Small intestine (tissue), 7 donors: ENCODE measurements at regions not wholly inside any gene's neighbourhood (a gene's known extent, or its start where the extent isn't known, plus 50 kb on each side); places are given as distances from the start of the nearest gene placed in this dataset.

Source experiments
- DNase-seq, 2 donors: peaks; one replicate each; pipeline versions ENCODE4 v3.0.0 to v3.0.0-alpha.2; 2013
- FAIRE-seq: peaks from 2 replicates; lab custom pipeline; 2012; peaks lifted over from hg19 to GRCh38; lab: Jason Lieb, UNC
- H3K27ac ChIP-seq, 3 donors: one replicate each; pipeline ENCODE4 v1.5.1; 2013; ENCODE audit warnings: low read length in 2 of 3, mild to moderate bottlenecking in 2 of 3, control low read depth in 1 of 3, inconsistent platforms in 1 of 3, low read depth in 1 of 3, moderate library complexity in 1 of 3
- H3K27me3 ChIP-seq, 3 donors: one replicate each; pipeline ENCODE4 v1.6.1; 2013; ENCODE audit warnings: low read length in 3 of 3, inconsistent platforms in 1 of 3; ENCODE audit not compliant: control insufficient read depth in 3 of 3, insufficient read depth in 3 of 3
- H3K36me3 ChIP-seq, 3 donors: one replicate each; pipeline ENCODE4 v1.6.1; 2013; ENCODE audit warnings: low read length in 3 of 3, inconsistent platforms in 1 of 3, low read depth in 1 of 3, mild to moderate bottlenecking in 1 of 3, moderate library complexity in 1 of 3; ENCODE audit not compliant: control insufficient read depth in 3 of 3, insufficient read depth in 2 of 3
- H3K4me1 ChIP-seq, 3 donors: one replicate each; pipeline ENCODE4 v1.6.1; 2013; ENCODE audit warnings: low read length in 2 of 3, inconsistent platforms in 1 of 3, low read depth in 1 of 3, mild to moderate bottlenecking in 1 of 3, moderate library complexity in 1 of 3; ENCODE audit not compliant: control insufficient read depth in 3 of 3, insufficient read depth in 2 of 3
- H3K4me3 ChIP-seq, 3 donors: one replicate each; pipeline ENCODE4 v1.5.1; 2013; ENCODE audit warnings: low read length in 3 of 3, control low read depth in 1 of 3, inconsistent platforms in 1 of 3, low read depth in 1 of 3, mild to moderate bottlenecking in 1 of 3, moderate library complexity in 1 of 3
- H3K9me3 ChIP-seq, 2 donors: one replicate each; pipeline ENCODE4 v1.6.1; 2013; ENCODE audit warnings: low read depth in 1 of 2, low read length in 1 of 2; ENCODE audit not compliant: control insufficient read depth in 2 of 2, insufficient read depth in 1 of 2
- WGBS, 3 donors: extraction: QIAGEN DNeasy Blood & Tissue Kit; methylation state at CpG; one replicate each; pipeline ENCODE4 v1.1.7; 2013; 5-methylcytosine and 5-hydroxymethylcytosine counted together
- donor health status: healthy with polysubstance abuse.
- donor health status: control.
- donor health status: control.
- donor health status: Bipolar disorder and iron deficiency.
- donor health status: healthy.

- Histone ChIP-seq H3K9me3 (no peaks in the 10 kb centered on the region), H3K4me1 (no peaks in the 10 kb centered on the region), H3K4me3 (no peak overlapping the region), H3K36me3 (no peaks in the 10 kb centered on the region), H3K27ac (no peak overlapping the region), H3K27me3 (no peaks in the 10 kb centered on the region)
- no peak for DNase-seq
- 54 to 69% (median 59%) methylated on average over 4 of the region's 4 CpGs for WGBS, 3 donors
- FAIRE-seq = no peak
Measured at GRCh38 chr6:81997090-81997926, 244.8 kb upstream of the TENT5A start.

GRCh38 chr6:81996414-81996813 is 243.9 kb upstream of the TENT5A start:
- no peaks in the 10 kb centered on the region for H3K27me3 ChIP-seq
- FAIRE-seq = no peak
- 91 to 93% (median 92%) methylated on average over 4 of the region's 4 CpGs for WGBS, 3 donors
- no peaks in the 10 kb centered on the region for H3K9me3 ChIP-seq
- no peak overlapping the region for H3K27ac ChIP-seq
- H3K4me3 ChIP-seq = no peak overlapping the region
- H3K4me1 ChIP-seq = no peaks in the 10 kb centered on the region
- no peak for DNase-seq
- no peaks in the 10 kb centered on the region for H3K36me3 ChIP-seq

GRCh38 chr6:81995548-81996289 is 243.2 kb upstream of the TENT5A start:
- no peaks in the 10 kb centered on the region for H3K4me1 ChIP-seq
- no peak overlapping the region for H3K27ac ChIP-seq
- no peaks in the 10 kb centered on the region for H3K9me3 ChIP-seq
- H3K4me3 ChIP-seq = no peak overlapping the region
- H3K27me3 ChIP-seq = no peaks in the 10 kb centered on the region
- 51 to 62% (median 52%) methylated on average over 1 of the region's 1 CpG for WGBS, 3 donors
- FAIRE-seq (no peak), DNase-seq (no peak)
- no peaks in the 10 kb centered on the region for H3K36me3 ChIP-seq

- FAIRE-seq = no peak
- no peaks in the 10 kb centered on the region for H3K36me3 ChIP-seq
- no peak for DNase-seq
- H3K4me3 ChIP-seq = no peak overlapping the region
- H3K27ac ChIP-seq = no peak overlapping the region
- no peaks in the 10 kb centered on the region for H3K27me3 ChIP-seq
- no peaks in the 10 kb centered on the region for H3K4me1 ChIP-seq
- 88 to 93% (median 91%) methylated on average over 3 of the region's 3 CpGs for WGBS, 3 donors
- H3K9me3 ChIP-seq = no peaks in the 10 kb centered on the region
Measured at GRCh38 chr6:81988871-81989270, 236.4 kb upstream of the TENT5A start.

GRCh38 chr6:81988446-81988845 is 236.0 kb upstream of the TENT5A start:
- H3K4me1 ChIP-seq = no peaks in the 10 kb centered on the region
- no peak overlapping the region for H3K27ac ChIP-seq
- H3K27me3 ChIP-seq = no peaks in the 10 kb centered on the region
- DNase-seq (no peak), FAIRE-seq (no peak)
- no peaks in the 10 kb centered on the region for H3K36me3 ChIP-seq
- no peaks in the 10 kb centered on the region for H3K9me3 ChIP-seq
- H3K4me3 ChIP-seq = no peak overlapping the region
- WGBS, 3 donors = 87 to 97% (median 97%) methylated on average over 1 of the region's 1 CpG

GRCh38 chr6:81987293-81987692 is 234.8 kb upstream of the TENT5A start:
- no peak for FAIRE-seq
- no peak for DNase-seq

GRCh38 chr6:81985191-81985590 is 232.7 kb upstream of the TENT5A start:
- 78 to 97% (median 90%) methylated on average over 1 of the region's 1 CpG for WGBS, 3 donors
- H3K9me3 ChIP-seq = no peaks in the 10 kb centered on the region
- no peak for DNase-seq
- FAIRE-seq = no peak
- H3K4me1 ChIP-seq = no peaks in the 10 kb centered on the region
- no peaks in the 10 kb centered on the region for H3K27me3 ChIP-seq
- no peak overlapping the region for H3K27ac ChIP-seq
- no peaks in the 10 kb centered on the region for H3K36me3 ChIP-seq
- no peak overlapping the region for H3K4me3 ChIP-seq

More at GRCh38 chr6:81987293-81987692, 234.8 kb upstream of the TENT5A start:
- H3K27ac ChIP-seq = no peak overlapping the region
- H3K9me3 ChIP-seq = no peaks in the 10 kb centered on the region
- H3K4me1 ChIP-seq = no peaks in the 10 kb centered on the region
- no peak overlapping the region for H3K4me3 ChIP-seq
- no peaks in the 10 kb centered on the region for H3K27me3 ChIP-seq
- 89 to 90% (median 89%) methylated on average over 3 of the region's 3 CpGs for WGBS, 3 donors
- H3K36me3 ChIP-seq = no peaks in the 10 kb centered on the region

GRCh38 chr6:81984599-81984998 is 232.1 kb upstream of the TENT5A start:
- no peaks in the 10 kb centered on the region for H3K27me3 ChIP-seq
- no peaks in the 10 kb centered on the region for H3K4me1 ChIP-seq
- H3K9me3 ChIP-seq = no peaks in the 10 kb centered on the region
- 84 to 92% (median 86%) methylated on average over 1 of the region's 1 CpG for WGBS, 3 donors
- no peak overlapping the region for H3K4me3 ChIP-seq
- no peak for FAIRE-seq
- no peaks in the 10 kb centered on the region for H3K36me3 ChIP-seq
- no peak for DNase-seq
- H3K27ac ChIP-seq = no peak overlapping the region
